T1000 (cell line): ENCODE measurements at regions not wholly inside any gene's neighbourhood (a gene's known extent, or its start where the extent isn't known, plus 50 kb on each side); places are given as distances from the start of the nearest gene placed in this dataset.

Source experiments
- DNase-seq: peaks from one replicate; lab custom pipeline; 2025; ENCODE audit warnings: mixed read lengths; lab: John Stamatoyannopoulos, UW

DNA sequence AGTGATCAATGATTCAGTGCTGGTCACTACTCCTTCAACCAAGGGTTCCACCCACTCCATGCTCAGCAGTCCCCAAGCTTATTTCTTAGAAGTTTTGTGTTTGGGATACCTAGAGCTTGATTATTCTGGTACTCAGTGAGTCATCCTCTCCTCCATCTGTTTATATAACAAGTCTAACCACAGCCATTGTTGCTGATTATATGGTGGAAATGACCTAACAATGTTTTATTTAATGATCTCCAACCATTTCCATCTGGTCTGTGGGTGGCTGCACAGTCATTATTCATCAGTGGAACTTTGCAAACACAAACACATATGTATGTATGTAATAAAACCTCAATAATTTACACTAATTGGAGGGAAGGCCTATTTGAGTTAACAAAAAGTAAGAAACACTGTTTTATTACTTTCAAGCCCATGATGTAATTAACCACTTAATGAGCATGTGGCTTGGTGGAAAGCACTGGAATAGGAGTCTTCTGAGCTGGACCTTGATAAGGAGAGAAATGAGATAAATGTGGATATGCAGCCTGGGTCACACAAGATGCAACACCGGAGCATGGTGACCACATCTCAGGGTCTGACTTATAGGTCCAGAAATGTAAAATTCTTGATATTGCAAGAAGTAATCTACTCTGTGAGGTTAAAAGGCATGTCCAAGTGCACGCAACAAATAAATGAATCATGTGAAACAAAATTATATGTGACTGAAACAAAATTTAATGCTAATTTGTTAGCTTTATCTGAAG is 99.0 kb upstream of the WLS start:
- DNase-seq = no peak

DNA sequence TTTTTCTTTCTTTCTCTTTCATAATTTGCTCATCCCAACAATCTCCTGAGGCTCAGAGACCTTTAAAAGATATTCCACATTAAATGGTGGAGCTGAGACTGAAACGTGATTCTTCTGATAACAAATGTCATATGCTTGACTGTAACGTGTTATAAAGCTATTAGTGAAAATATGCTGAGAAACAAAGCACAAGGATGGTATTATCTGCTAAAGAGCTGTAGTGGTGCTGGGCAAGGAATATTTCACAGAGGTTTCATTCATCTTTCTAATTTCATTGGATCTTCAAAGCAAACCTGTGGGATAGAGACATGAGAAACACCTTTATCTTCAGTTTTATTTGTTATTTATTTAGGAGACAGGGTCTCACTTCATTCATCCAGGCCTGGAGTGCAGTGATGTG is 98.1 kb upstream of the WLS start:
- DNase-seq = no peak

DNA sequence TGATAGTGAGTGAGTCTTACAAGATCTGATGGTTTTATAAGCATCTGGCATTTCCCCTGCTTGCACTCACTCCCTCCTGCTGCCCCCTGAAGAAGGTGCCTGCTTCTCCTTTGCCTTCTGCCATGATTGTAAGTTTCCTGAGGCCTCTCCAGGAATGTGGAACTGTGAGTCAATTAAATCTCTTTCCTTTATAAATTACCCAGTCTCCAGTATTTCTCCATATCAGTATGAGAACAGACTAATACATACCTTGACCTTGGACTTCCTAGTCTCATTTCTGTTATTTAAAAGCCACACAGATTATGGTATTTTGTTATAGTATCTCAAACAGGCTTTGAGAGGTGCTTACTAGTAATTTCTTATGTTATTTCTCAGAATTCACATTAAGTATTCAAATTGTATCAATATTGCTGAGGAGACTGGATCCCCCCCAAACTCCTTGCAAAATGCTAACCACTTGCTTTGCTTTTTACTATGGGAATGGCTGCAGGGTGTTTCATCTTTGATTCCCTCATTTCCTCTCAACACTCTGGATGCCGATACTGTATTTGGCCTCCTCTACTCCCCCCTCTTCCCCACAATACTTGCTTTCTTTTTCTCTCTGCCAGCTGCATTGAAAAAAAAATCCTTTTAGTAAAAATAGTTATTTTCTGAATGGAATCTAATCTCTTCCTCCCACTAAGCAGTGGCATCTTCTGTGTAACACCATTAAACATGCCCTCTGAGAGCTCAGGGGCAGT is 96.9 kb upstream of the WLS start:
- DNase-seq = no peak

DNA sequence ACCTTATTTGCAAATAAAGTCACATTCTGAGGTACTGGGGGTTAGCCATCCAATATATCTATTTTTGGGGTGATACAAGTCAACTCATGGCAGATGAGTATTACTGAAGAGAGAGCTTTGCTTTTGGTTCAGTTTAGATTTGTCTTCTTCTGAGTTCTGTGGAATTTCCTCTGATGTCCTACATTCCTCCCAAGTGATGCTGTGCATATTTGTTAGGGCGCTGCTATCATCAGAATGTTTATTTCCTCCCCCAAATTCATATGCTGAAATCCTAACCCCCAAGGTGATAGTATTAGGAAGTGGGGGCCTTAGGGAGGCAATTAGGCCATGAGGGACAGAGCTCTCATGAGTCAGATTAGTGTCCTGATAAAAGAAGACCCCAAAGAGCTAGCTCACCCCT is 96.2 kb upstream of the WLS start:
- DNase-seq = no peak

DNA sequence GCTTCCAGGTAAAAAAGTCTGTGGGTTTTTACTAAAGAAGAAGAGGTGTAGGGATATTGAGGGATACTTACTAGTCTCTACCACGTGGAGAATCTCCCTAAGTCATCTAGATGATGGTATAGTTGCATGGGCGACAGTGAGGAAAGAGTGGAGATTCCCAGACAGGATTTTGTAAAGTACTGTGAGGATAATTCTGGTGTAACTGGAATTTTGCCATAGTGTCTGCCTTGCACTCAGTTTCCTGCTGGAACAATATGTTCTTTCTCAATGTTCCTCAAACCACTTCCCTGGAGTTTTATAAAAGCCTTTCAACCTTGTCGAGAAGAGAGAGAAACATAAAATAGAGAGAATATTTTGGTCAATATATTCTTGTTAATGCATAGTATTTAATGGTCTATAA is 95.1 kb upstream of the WLS start:
- DNase-seq = no peak

DNA sequence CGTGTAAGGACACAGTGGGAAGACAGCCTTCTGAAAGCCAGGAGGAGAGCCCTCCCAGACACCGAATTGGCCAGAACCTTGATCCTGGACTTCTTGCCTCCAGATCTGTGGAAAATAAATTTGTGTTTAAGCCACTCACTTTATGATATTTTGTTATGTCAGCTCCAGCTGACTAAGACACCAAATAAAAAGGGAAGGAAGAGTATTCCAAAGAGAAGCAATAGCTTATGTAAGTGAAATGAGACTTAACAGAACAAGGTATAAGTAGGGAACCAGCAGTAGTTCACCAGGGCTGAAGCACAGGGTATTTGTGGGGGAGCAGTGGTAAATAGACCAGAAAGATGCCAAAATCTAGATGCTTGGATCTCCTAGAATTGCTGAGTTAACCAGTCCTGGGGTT is 94.2 kb upstream of the WLS start:
- DNase-seq = no peak

DNA sequence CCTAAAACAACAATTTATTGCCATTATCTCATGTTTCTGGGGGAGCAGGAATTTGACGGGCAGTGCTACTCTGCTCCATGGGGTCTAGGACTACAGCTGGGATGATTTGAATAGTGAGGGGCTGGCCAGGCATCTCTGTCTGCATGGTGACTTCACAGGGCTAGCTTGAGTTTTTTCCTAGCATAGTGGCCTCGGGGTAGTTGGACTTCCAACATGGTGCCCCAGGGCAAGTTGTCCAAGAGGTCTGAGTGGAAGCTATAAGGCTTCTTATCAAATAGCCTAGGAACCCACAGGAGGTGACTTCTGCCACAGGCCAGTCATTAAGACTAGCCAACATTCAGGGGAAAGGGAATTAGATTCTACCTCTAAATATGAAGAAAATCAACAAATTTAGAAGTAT is 92.0 kb upstream of the WLS start:
- DNase-seq = no peak

DNA sequence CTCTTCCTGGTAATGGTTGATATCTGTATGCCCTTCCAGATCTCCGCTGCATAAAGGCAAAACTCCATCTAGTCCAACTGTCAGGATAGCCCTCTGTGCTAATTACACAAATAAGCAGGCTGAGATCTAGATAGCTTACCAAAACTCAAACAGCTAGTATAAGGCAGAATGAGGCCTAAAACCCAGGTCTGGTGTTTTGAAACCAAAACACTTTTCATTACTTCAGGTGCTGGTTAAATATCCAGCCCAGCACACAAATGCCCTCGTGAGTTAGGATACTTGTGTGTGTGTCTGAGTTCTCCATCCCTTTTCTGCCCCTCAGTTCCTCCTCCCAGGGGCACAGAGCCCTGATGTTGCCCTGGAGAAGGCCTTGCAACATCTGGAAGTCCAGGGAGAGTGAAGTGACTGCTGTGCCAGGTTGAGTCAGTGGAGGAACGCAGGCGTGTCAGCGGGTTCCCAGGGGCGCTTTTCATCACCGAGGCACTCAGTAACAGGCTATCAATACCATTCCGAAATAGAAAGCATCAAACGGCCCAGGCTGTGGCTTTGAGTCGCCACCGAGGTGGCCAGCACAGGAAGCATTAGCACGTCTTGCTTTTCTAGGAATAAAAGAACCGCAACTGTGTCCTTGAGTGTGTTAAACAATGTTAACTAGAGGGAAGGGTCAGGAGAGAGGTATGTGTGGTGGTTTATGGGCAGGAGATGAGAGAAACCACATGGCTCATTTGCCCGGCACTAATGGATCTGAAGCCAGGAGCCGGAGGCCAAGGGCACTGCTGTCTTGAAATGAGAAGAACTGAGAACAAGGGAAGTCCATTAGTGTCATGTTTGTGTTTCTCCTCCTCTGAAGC is 90.7 kb upstream of the WLS start:
- peak; percentile 64 for DNase-seq

DNA sequence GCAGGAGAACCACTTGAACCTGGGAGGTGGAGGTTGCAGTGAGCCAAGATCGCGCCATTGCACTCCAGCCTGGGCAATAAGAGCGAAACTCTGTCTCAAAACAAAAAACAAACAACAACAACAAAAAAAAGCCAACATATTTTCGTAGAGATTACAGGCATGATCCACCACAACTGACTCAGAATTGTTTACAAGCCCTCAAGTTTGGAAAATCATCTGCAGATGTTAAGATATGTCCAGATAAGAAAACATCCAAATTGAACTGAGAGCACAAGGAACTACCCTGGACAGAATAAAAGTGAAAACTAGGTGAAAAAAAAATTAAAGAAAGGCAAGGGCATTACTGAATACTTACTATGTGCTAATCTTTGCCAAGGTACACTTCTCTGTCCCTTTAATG is 89.8 kb upstream of the WLS start:
- no peak for DNase-seq

DNA sequence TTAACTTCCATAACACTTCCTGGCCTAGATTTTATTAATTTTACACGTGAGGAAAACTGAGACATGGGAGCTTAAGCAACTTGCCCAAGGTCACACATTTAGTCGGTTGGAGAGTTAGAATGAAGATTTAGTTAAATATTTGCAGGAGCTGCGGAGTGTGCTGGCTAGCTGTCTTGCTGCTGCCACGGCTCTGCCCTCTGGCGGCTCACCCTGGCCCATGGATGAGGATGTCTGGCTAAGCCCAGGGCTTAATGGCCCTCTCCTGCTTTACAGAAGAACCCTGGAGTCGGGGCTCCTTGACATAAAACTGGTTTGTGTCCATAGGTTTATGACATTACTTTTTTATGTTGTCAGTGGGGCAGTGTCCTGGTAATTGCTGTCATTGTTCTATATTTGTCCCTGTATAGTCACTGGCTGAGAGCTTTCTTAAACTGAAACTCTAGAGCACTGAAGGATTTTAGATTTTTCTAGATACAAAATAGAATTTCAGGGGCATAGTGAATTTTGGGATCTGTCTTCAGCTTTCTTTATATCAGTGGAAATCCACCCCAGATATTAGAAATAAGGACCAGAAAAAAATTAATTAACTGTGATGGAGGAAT is 88.9 kb upstream of the WLS start:
- no peak for DNase-seq

DNA sequence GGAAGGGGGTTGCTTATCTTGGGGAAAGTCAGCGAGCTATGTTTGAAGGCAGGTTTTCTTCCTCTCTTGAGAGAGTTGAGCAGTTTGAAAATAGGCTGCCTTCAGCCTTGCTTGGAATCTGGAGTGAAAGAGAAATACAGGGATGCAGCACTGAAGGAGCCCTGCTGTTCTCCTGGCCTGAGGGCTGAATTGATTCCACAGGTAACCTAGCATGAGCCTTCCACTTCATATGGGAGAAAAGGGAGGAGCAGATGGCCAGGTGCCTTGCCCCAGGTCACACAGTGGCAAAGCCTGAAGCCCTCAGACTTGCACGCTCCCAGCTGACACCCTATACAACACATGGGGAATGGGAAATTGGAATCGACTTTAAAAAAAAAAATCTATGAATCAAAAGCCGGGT is 88.0 kb upstream of the WLS start:
- no peak for DNase-seq

DNA sequence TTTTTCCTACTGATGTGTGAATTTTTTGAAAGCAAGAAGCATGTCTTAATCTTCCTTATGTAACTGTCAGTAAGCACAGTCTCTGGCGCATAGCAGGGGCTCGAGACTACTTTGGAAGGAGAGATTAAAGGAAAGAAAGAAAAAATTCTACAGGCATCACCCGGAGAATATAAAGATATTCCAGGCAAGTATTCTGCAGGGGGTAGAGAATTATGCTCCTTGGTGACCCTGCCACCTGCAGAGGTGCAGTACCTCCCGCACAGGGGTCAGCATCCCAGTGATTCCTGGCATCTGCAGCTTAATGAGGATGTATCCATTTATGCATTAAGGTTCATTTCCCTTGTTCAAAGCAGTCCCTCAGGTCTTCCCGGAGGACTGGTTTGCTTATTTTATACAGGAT is 87.6 kb upstream of the WLS start:
- no peak for DNase-seq

DNA sequence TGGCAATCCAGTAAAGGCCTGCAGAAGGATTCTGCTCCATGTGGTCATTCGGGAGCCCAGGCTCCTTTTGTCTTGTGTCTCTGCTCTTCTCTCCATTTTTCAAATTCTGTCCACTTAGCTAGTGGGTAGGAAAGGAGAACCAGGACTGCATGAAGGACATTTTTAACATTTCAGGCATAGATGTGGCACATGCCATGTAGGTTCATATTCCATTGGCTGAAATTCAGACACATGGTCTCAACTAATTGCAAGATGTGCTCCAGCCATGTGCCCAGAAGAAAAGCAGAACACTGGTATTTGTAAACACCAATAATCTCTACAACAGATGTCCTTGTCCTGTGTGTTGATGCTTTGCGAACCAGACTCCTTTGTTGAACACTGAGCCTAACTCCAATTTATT is 85.2 kb upstream of the WLS start:
- no peak for DNase-seq

DNA sequence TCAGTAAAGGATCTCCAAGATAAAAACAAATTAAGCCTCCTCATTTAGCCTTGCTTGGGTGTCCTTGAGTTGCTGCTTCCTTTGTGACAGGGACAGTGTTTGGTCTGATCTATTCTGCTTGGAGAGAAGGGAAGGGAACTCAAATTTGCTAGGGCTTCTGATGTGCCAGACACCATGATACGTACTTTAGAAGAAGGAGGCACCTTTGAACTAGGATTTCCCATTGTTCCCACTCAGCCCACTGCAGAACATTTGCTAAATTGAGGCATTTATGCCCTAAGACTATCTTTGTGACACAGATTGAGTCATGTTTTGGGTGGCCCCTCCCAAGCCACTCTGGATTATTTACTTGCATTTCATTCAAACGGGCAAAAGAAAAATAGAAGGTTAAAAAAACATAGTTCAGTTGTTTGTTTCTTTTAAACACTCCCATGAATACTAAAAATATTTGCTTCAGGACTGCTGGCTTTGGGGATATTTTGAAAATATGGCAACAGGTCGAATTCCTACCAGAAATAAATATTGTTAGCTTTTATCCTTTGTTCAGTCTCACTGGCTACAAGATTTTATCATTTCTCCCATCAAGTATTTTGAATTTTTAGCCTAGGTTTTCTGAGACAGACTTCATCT is 81.9 kb upstream of the WLS start:
- no peak for DNase-seq

DNA sequence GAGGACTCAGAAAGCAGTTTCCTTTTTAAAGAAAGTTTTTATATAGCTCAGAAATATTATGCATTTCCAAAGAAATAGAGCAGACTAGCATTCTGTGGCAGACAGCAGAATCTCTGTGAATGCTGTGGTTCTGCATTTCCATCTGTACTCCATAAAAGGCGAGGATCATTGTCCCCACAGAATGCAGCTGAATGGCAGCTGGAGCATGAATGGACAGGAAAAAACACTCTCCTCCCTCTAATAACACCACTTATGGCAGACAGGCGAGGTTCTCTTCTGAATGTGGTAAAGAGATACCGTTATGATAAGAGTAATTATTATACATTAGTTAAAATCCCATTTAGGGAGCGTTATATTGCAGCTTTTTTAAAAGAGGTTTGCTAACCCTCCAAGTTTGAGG is 81.4 kb upstream of the WLS start:
- DNase-seq = no peak

DNA sequence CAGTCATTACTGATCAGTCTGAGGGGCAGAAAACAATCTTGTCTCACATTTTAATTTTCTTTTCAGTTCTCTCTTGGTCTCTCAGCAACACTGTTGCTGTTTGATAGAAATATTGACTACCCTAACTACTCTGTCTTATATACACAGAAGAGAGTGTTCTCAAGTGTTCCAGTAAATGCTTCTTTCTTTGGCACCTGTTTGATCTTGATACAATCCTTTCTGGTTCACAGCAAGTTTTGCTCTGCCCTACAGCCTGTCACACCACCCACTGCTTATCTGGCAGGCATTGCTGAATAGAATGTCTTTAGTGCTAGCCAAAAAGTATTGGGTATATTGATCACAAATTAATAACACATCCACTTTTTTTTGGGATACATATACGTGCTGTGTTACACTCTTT is 75.7 kb upstream of the WLS start:
- no peak for DNase-seq

DNA sequence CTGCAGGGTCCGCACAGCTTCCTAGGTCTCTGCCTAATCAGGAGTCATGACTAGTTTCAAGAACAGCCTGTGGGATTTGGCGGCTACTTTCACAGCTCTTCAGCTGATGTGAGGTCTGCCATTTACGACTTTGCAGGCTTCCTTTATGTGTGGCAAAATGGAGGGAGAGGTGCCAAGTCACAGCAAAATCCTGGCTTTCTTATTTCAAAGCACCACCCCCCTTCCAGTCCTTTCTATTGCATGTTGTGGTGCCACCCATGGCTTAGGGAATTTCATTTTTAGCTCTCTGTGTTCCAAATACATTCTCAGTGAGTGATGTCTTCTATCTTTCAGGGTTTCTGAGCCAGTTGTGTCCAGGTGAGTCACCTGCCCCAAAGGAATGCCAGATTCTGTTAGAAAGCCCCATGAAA is 75.1 kb upstream of the WLS start:
- no peak for DNase-seq

DNA sequence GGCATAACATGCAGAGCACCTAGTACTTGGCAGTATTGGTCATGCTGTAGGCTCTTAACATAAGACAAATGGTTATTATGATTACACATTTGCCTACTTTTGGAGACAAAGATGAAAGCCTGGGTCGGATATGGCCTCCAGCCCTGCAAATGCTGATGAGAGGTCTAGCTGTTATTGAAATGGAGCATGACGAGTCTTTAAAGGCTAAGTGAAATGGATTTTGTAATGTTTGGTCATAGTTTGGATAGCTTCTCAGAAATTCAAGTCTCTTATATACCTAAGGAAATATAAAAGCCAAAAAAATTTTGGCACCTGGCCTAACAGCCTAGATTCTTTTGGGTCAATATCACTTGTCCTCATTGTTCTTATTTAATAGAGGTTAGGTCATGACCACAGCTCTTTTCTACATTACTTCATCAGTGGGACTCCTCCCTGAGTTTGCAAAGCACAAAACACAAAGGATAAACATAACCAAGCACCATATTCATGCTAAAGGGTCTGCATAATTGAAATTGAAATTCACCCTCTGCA is 69.2 kb upstream of the WLS start:
- no peak for DNase-seq

DNA sequence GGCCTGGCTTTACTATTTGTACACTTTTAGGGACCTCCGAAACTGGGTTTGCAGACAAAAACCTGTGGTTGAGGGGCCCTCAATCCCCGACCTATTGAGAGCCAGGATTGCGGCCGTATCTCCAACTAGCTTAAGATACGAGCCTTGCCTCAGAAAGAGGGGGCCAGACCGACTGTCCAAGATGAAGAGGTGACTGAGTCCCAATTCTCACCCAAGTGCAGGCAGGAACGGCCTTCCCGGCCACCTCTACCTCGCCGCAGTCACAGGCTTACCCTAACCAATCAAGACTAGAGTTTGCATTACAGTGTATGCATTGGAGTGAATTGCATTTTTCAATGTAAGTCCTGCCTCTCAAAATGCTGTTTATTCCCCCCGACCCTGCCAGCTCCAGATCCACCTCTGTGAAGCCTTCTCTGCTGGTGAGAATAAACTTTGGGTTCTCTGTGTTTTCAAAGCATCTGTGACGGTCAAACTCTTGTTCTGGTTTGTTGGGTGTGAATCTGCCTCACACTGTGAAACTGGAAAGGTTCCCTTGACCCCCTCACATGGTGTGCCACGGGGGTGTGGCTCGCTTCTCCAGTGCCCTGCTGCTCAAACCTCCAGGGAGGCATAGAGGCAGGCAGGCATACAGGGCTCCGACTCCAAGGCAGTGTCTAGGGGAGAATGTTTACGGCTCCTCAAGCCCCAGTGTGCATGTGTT is 62.2 kb upstream of the WLS start:
- no peak for DNase-seq

DNA sequence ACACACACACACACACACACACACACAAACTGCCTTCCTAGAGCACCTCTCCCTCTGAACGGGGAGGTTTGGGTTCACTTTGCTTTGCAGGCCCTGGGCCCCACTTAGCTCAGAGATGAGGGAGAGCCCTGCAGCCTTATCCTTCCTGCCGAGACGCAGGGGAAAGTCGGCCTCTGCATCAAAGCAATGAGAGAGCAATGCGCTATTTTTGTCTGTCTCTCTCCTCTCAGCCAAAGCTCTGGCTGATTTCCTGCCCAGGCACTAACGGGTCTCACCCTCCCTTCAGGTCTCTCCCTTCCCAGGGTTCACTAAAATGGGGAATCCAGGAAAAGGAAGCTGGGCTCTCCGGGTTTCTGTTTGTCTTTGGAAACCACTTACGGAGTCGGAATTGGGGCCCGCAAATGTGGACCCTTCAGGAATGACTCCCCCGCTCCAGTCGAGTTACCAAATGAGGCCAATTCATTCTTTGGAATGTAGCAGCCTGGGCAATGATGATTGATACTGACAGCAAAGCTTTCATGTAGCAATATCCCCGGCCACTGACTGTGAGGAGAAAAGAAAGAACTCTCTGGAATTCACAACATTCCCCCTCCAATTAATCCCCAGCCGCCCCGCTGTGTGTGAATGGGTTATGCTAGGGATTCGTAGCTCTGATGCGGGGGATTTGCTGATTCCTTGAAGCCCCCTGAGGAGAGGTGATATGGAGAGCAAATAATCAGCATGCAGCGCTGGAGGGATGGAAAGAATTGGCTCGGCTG is 61.5 kb upstream of the WLS start:
- DNase-seq = no peak
